ENCODE measurements at regions not wholly inside any gene's neighbourhood (a gene's known extent, or its start where the extent isn't known, plus 50 kb on each side); places are given as distances from the start of the nearest gene placed in this dataset.

DNA sequence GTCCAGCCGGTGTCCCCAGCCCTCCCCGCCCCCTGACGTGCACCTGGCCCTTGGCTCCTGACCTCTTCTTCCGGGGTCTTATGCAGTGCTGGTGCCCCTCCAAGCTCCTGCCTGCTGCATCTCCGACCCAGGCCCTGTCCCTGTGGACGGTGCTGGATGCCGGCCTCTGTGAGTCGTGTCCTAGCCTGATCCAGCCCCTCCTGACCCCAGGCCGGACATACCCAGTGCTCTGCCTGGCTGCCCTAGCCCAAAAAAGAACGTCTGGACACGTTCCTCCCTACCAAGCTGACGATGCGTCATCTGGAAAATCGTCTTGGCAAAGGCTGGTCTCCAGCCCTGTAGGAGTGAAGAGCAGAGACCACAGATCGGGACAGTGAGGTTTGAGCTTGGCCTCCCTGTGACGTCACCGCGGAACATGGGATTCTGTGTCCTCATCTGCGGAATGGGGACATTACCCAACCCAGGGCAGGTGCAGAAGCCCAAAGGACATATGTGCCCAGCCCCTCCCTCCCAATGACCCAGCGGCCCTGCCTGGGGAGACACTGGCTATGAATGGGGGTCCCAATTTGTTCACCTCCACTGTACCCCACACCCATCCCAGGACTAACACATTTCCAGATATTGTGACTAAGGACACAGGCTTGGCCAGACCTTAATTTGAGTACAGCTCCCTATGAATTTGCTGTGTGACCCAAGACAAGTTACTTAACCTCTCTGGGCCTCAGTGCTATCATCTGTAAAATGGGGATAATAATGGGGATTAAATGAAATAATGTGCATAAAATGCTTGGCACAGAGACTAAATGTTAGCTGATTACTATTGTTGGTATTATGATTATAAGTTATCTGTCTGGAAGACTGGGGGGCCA, 51.0 kb upstream of the BCL11B start:
- no peak overlapping the region for H3K4me3 ChIP-seq (ENCODE audit: control insufficient read depth in 1 of 7, extremely low read depth in 1 of 7, insufficient read depth in 4 of 7, low read depth in 2 of 7, low read length in 6 of 7)
- CTCF ChIA-PET: interaction anchor here (2.5 kb wide), 1 partner anchor 93 kb away, joined by 9 read pairs; no protein-coding TSS in a partner anchor
- H3K4me1 ChIP-seq (ENCODE audit: control extremely low read depth in 1 of 4, control insufficient read depth in 4 of 4, insufficient read depth in 4 of 4, low read length in 3 of 4): peaks cover 0 to 5% (median 0%) of the 10 kb centered on the region in 4 experiments
- POLR2A ChIA-PET: no interaction called here
- no peaks in the 10 kb centered on the region for H3K9me3 ChIP-seq (ENCODE audit: control extremely low read depth in 1 of 5, control insufficient read depth in 4 of 5, insufficient read depth in 2 of 5, low read depth in 1 of 5, low read length in 4 of 5)
- DNase-seq: no peak
- peaks cover 0 to 14% (median 2%) of the 10 kb centered on the region in 5 experiments for H3K27me3 ChIP-seq (replicated peaks in 2 of 5; ENCODE audit: control insufficient read depth in 4 of 5, insufficient read depth in 5 of 5, low read length in 4 of 5)
- no peak overlapping the region for H3K27ac ChIP-seq (ENCODE audit: insufficient read depth in 1 of 2, low read depth in 1 of 2, low read length in 2 of 2, poor library complexity in 1 of 2, severe bottlenecking in 2 of 2)
- WGBS (ENCODE audit: insufficient coverage): 87% methylated on average over 19 of the region's 20 CpGs
- no peaks in the 10 kb centered on the region for H3K36me3 ChIP-seq (ENCODE audit: control insufficient read depth in 4 of 4, insufficient read depth in 4 of 4, low read length in 3 of 4)

DNA sequence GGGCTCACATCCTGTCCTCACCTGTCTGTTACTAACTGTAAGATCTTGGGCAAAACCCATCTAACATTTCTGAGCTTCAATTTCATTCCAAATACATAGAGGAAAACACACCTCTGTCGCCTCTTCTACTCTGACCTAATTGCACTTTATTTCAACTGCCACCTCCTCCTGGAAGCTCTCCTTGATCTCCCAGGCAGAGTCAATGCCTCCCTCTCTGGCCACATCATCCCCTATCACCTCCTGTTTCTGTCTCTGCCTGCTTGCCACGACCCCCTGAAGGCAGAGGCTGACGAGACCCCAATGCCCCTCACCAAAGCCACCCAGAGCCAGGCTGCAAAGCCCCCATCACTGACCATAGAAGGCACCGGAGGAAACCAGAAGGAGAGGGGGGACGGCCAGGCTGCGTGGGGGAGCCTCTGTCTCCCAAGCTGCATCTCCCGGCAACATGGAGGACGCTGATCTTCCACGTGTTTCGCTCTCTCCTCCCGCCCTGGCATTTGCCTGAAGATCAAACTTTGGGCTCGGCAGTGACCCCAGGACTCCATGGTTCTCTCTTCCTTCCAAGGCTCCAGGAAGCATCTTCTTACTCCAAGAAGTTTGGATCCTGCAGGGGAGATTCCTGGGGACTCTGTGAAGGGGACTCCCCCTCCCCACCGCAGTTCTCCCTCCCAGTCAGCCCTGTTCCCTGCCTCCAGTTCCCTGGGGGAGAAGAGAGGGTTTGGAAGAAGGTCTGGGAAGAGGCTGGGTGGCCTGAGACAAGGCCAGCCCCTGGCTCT, 50.1 kb upstream of the BCL11B start:
- peaks cover 0 to 5% (median 0%) of the 10 kb centered on the region in 4 experiments for H3K4me1 ChIP-seq (ENCODE audit: control extremely low read depth in 1 of 4, control insufficient read depth in 4 of 4, insufficient read depth in 4 of 4, low read length in 3 of 4)
- DNase-seq: no peak
- ChIA-PET CTCF (interaction anchor here (2.5 kb wide), 1 partner anchor 93 kb away, joined by 9 read pairs; no protein-coding TSS in a partner anchor), POLR2A (no interaction called here)
- no peak overlapping the region for H3K27ac ChIP-seq (ENCODE audit: insufficient read depth in 1 of 2, low read depth in 1 of 2, low read length in 2 of 2, poor library complexity in 1 of 2, severe bottlenecking in 2 of 2)
- peaks cover 0 to 7% (median 2%) of the 10 kb centered on the region in 5 experiments for H3K27me3 ChIP-seq (replicated peaks in 2 of 5; ENCODE audit: control insufficient read depth in 4 of 5, insufficient read depth in 5 of 5, low read length in 4 of 5)
- 76% methylated on average over 11 of the region's 13 CpGs for WGBS (ENCODE audit: insufficient coverage)
- H3K36me3 ChIP-seq (ENCODE audit: control insufficient read depth in 4 of 4, insufficient read depth in 4 of 4, low read length in 3 of 4): no peaks in the 10 kb centered on the region
- H3K9me3 ChIP-seq (ENCODE audit: control extremely low read depth in 1 of 5, control insufficient read depth in 4 of 5, insufficient read depth in 2 of 5, low read depth in 1 of 5, low read length in 4 of 5): no peaks in the 10 kb centered on the region
- H3K4me3 ChIP-seq (ENCODE audit: control insufficient read depth in 1 of 7, extremely low read depth in 1 of 7, insufficient read depth in 4 of 7, low read depth in 2 of 7, low read length in 6 of 7): no peak overlapping the region
